Jurkat, Clone E6-1 (cell line): ENCODE measurements at regions not wholly inside any gene's neighbourhood (a gene's known extent, or its start where the extent isn't known, plus 50 kb on each side); places are given as distances from the start of the nearest gene placed in this dataset.
"Not testable (repeated sequence)": the region's sequence is repeated elsewhere in the genome, so short reads cannot be mapped to it uniquely, and the experiment has no call there.

ENCODE experiments used
- DNase-seq: peaks from one replicate; pipeline ENCODE4 v3.0.0-alpha.2; 2011; ENCODE audit warnings: low read depth, low spot score
- H3K4me3 ChIP-seq: 2 replicates; pipeline ENCODE4 v1.5.1; 2011; ENCODE audit warnings: mild to moderate bottlenecking, low read length, control low read depth, moderate library complexity

GRCh38 chr14:22289570-22289969, 299.5 kb downstream of the DAD1 start:
- DNase-seq, result no peak
- no peak overlapping the region for H3K4me3 ChIP-seq

- no peak overlapping the region for H3K4me3 ChIP-seq
- no peak for DNase-seq
These were observed 303.0 kb downstream of the DAD1 start for GRCh38 chr14:22285991-22286390.

DNA sequence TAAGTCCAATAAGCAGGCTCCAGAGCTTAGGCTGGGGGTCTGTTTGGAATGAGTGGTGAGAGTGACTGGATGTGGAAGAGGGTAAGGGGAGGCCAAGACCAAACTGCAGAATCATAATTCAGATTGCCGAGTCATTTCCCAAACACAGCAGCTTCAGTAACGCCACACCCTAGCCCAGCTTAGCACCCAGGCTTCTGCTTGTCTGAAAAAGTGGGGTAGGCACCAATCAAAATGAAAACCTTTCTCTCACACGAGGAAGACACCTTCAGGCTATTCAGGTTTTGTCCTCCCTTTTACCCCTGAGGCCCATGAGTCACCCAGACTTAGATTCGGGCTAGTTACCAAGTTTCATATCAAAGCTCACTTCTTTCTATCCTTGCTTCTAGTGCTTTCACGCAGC, 306.1 kb downstream of the DAD1 start:
- DNase-seq, result no peak
- H3K4me3 ChIP-seq, result no peak overlapping the region

DNA sequence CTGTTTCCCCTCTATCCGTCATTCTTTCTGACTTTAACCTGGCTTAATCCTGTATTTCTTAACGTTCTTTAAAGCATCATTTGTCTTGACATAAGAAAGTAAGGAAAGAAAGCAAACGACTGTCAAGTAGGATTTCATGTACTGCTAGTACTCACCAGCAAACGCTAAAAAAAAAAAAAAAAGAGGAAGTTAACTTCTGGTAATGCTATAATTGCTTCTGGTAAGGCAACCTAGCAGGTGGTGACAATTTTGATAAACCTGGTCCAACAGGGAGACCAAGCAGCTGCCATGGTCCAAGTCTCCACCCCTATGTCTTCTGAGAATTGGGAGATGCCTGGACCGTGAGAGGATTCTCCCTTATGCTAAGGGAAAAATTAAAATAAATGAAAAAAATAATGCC, 306.6 kb downstream of the DAD1 start:
- DNase-seq, result no peak
- H3K4me3 ChIP-seq, result no peak overlapping the region

DNA sequence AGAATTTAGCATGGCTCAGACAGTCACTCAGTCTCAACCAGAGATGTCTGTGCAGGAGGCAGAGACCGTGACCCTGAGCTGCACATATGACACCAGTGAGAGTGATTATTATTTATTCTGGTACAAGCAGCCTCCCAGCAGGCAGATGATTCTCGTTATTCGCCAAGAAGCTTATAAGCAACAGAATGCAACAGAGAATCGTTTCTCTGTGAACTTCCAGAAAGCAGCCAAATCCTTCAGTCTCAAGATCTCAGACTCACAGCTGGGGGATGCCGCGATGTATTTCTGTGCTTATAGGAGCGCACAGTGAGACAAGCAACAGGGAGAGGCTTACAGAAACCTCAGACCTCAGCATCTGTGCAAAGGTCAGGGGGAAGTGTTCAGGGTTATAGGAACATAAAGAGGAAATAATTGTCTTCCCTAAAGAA, 307.6 kb downstream of the DAD1 start:
- H3K4me3 ChIP-seq, DNase-seq: not testable (repeated sequence)

DNA sequence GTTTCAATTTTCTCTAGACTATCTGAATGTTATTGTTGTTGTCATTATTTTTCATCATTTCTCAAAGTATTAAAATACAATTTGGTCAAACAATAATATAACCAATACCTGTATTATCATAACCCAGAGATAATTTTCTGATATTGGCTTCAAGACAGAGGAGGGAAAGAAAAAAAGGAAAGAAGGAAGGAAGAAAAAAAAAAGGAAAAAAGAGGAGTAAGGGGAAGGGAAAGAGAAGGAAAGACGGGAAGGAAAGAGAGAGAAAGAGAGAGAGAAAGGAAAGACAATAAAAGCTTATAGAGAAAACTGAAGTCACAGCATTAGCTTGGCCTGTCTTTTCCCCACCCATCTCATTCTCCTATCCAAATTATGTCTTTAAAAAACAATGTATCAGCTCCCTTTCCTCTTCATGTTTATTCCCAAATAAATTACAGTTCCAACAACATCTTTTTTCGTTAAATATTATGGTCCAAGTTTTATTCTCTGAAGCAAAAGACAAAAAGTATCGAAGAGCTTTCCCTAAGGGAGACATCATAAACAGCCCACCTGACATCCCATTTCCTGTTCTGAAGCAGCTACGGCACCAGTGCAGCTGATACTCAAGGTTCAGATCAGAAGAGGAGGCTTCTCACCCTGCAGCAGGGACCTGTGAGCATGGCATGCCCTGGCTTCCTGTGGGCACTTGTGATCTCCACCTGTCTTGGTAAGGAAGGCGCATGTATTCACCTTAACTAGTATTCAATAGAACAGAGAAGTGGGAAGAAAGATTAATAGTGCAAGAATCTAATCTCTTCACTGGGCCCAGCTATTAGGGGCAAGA, 308.3 kb downstream of the DAD1 start:
- H3K4me3 ChIP-seq, result no peak overlapping the region
- DNase-seq, result no peak

DNA sequence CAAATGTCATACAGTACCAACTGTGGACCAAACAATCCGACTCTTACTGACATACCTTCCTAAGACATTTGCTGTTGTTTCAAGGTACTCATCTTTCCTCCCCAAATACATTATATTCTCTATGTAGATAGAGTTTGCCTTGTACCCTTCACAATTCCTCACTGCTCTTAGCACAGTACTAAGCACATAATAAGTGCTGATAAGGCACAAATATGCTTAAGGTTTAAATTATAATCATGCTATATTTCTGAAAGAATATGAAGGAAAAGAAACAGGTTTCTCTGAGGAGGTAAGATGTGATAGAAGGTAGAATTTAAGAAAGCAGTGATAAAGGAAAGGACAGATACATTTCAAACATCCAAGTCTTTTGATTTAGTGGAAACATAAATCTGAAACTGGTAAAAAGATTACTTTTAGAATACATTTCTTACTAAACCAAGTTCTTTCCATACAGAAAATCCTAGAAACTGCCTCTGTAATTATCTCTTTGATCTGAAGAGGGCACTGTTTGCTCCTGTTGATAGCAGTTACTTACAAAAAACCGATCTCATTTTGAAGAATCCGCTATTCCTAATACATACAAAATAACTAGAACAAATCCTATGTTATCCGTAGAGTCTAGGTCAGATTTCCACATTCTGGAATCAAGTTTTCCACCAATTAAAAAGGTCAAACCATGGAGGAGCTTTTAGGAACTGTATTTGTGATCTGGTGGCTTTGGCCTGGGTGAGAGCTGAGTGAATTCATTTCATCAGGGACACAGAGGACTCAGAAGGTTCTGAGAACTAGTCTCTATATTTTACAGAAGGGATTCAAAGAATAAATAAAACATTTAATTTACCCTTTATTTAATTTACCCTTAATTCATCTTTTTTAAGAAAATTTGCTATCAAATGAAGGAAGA, 311.9 kb downstream of the DAD1 start:
- DNase-seq, result no peak
- H3K4me3 ChIP-seq, result no peak overlapping the region

DNA sequence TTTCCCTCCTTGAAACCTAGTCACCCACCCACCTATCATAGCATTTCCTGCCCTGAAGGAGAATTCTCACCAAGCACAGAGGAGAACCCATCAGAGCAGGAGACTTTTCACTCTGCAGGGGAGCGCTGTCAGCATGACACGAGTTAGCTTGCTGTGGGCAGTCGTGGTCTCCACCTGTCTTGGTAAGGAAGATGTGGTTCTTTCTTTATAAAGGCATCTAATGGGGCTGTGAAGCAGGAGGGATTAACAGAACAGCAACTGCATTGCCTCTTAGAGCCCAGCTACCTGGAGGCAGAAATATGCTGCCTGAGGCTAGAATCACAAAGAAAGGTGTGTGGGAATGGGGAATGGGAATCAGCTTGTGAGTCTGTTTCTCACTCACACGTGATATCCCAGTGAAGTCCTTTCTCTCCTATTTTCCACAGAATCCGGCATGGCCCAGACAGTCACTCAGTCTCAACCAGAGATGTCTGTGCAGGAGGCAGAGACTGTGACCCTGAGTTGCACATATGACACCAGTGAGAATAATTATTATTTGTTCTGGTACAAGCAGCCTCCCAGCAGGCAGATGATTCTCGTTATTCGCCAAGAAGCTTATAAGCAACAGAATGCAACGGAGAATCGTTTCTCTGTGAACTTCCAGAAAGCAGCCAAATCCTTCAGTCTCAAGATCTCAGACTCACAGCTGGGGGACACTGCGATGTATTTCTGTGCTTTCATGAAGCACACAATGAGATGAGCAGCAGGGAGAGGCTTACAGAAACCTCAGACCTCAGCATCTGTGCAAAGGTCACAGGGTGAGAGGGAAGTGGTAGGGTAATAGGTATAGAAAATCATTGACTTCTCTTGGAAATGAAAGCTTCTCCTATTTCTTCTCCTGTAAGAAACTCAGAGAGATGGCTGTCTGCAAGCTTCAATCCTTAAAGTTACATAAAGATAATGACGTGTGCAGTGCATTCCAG, 316.9 kb downstream of the DAD1 start:
- no peak overlapping the region for H3K4me3 ChIP-seq
- DNase-seq, result no peak

- DNase-seq, result no peak
These were observed 320.1 kb downstream of the DAD1 start for GRCh38 chr14:22268875-22269274.

GRCh38 chr14:22266683-22267082, 322.3 kb downstream of the DAD1 start:
- H3K4me3 ChIP-seq, result no peak overlapping the region
- no peak for DNase-seq

More at GRCh38 chr14:22268875-22269274, 320.1 kb downstream of the DAD1 start:
- H3K4me3 ChIP-seq, result no peak overlapping the region

- no peak overlapping the region for H3K4me3 ChIP-seq
- no peak for DNase-seq
These were observed 322.9 kb downstream of the DAD1 start for GRCh38 chr14:22266142-22266442.

- no peak for DNase-seq
- H3K4me3 ChIP-seq, result no peak overlapping the region
These were observed 323.5 kb downstream of the DAD1 start for GRCh38 chr14:22265319-22266141.

DNA sequence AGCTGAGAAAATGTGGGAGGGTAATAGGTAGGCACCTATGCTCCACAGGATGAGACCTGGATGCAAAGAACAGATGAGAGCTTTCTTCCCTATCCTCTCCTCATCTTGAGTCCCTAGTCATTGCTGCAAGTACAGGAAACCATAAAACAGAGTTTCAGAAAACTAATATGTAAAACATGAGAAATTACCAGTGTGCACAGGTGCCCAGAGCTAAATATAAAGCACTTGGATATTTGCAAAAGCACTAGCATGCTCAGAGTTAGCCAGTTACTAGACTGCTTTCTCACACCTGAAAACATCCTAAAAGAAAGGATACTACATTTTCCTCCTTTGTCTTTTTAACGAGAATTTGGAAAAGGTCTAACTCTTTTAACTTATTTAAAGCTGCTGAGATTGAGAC, 324.3 kb downstream of the DAD1 start:
- no peak for DNase-seq
- H3K4me3 ChIP-seq, result no peak overlapping the region

GRCh38 chr14:22263961-22264360, 325.1 kb downstream of the DAD1 start:
- DNase-seq, result no peak
- H3K4me3 ChIP-seq, result no peak overlapping the region

GRCh38 chr14:22262881-22263280, 326.1 kb downstream of the DAD1 start:
- DNase-seq, result no peak
- H3K4me3 ChIP-seq, result no peak overlapping the region

DNA sequence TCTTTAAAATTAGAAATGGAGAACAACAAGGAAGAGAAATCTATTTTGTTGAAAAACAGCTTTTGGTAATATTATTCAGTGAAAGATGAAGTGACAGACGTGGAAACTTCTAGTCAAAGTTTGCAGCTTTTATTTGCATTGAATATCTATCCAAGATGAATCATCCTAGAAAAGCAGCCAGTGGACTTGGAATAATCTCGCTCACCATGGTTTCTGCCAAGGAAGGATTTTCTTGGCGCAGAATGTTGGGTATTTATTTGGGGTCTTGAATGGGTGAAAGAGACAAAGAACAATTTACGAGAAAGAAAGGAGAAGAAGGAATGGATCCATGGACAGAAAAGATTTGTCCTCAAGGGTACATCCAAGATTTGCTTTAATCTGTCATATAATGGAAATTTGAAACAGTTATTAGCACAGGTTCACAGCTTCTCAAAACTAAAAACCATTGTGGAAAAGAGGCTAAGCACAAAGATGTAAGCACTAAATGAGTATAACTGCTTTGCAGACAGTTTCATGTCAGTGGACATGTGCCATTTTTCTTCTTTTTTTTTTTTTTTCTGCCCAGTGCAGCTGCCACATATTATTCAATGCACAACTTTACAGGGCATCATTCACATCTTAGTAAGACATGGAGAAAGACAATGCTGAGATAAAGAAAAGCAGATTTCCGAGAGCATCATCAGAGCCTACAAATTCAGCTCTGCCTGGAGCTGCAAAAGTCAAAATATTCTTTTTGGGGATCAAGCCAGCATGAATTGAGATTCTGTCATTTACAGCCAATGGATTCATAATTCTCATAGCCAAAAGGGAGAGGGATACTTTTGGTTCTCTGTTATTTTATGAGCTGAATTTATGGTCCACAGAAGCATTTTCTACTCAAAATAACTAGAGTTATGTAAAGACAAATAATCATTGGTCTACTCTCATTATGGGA, 333.7 kb downstream of the DAD1 start:
- no peak for DNase-seq
- H3K4me3 ChIP-seq, result no peak overlapping the region

DNA sequence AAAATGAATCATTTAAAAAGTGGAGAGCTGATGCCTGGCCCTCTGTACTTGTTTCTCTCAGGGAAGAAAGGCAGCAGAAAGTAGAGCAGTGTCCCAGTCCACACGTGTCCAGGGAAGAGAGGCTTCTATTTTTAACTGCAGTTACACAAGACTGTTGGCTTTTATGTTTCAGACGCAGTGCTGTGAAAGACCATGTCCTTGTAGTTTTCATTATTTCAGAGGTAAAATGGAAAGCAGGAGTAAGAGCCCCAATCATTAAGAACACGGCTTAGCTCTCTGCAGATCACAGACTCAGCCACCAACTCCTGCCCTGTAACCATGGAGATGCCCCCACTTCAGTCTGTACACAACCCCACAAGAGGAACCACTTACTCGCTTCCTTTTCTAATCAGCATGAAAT, 336.3 kb downstream of the DAD1 start:
- no peak overlapping the region for H3K4me3 ChIP-seq
- DNase-seq, result no peak

- no peak overlapping the region for H3K4me3 ChIP-seq
- no peak for DNase-seq
These were observed 337.9 kb downstream of the DAD1 start for GRCh38 chr14:22251090-22251489.
